Peyer's patch (tissue), 4 donors: ENCODE measurements at regions not wholly inside any gene's neighbourhood (a gene's known extent, or its start where the extent isn't known, plus 50 kb on each side); places are given as distances from the start of the nearest gene placed in this dataset.

Experiments used
- CTCF ChIP-seq, 6 experiments: fragments of 450-650 bp in 4 of 6; fragments of 200-600 bp in 2 of 6; sonication (generic) in 1 of 6; IDR thresholded peaks; one replicate each; pipeline ENCODE4 v1.5.1; 2017 to 2019; ENCODE audit warnings: antibody characterized with exemption in 6 of 6, mild to moderate bottlenecking in 3 of 6, moderate library complexity in 1 of 6
- POLR2A ChIP-seq, 2 donors: fragments of 450-650 bp; IDR thresholded peaks; one replicate each; pipeline ENCODE4 v1.5.1; 2017; ENCODE audit warnings: antibody characterized with exemption in 2 of 2, mild to moderate bottlenecking in 2 of 2, moderate library complexity in 2 of 2

GRCh38 chr1:107000902-107001301 lies 55.6 kb upstream of the PRMT6 start:
- TF ChIP-seq CTCF (IDR thresholded peaks at IDR 0.05) (no peak), POLR2A (IDR thresholded peaks at IDR 0.05) (no peak)
